B cell (primary cell): ENCODE measurements at regions not wholly inside any gene's neighbourhood (a gene's known extent, or its start where the extent isn't known, plus 50 kb on each side); places are given as distances from the start of the nearest gene placed in this dataset.

Source experiments
- ATAC-seq: fragments of 200-7000 bp; cut with Tn5 transposase; one replicate; pipeline ENCODE4 v1.10.0; 2021; ENCODE audit warnings: low read depth, mild to moderate bottlenecking, moderate number of reproducible peaks, moderate library complexity
- CTCF ChIA-PET: fragments of 350-600 bp; sonication (Branson Sonifier 250); formaldehyde crosslinking; loops from one replicate; lab custom pipeline; 2021; ENCODE audit warnings: antibody characterized with exemption, inconsistent platforms; lab: Charles Lee
- POLR2A ChIA-PET: fragments of 350-600 bp; sonication (Branson Sonifier 250); formaldehyde crosslinking; loops from one replicate; lab custom pipeline; 2021; ENCODE audit warnings: antibody characterized with exemption; lab: Charles Lee
- DNase-seq: peaks from one replicate; pipeline ENCODE4 v3.0.0; 2013
- H2AFZ ChIP-seq: 2 replicates; pipeline ENCODE4 v1.6.1; 2012; ENCODE audit warnings: mild to moderate bottlenecking, low read depth, low read length; ENCODE audit not compliant: insufficient read depth, poor library complexity, severe bottlenecking
- H3K27ac ChIP-seq, 2 donors: 1 replicate in 1 of 2; 2 replicates in 1 of 2; pipeline ENCODE4 v1.5.1; 2012 to 2013; ENCODE audit warnings: low read length in 2 of 2, mild to moderate bottlenecking in 2 of 2, moderate library complexity in 1 of 2
- H3K27me3 ChIP-seq, 4 experiments: fragments of 200-600 bp in 1 of 4; sonication (generic) in 1 of 4; replicated peaks in 1 of 4; 1 replicate in 2 of 4; 2 replicates in 2 of 4; pipeline versions ENCODE4 v1.6.1 to v1.7.0; 2013 to 2016; ENCODE audit warnings: low read length in 3 of 4, mild to moderate bottlenecking in 2 of 4, mixed read lengths in 1 of 4, moderate library complexity in 1 of 4; ENCODE audit not compliant: insufficient read depth in 4 of 4, control insufficient read depth in 3 of 4; ENCODE audit errors: control extremely low read depth in 1 of 4
- H3K36me3 ChIP-seq, 2 experiments: replicated peaks in 1 of 2; 1 replicate in 1 of 2; 2 replicates in 1 of 2; pipeline versions ENCODE4 v1.6.1 to v1.7.1; 2013; ENCODE audit warnings: low read length in 1 of 2; ENCODE audit not compliant: insufficient read depth in 2 of 2, control insufficient read depth in 1 of 2; ENCODE audit errors: control extremely low read depth in 1 of 2, extremely low read depth in 1 of 2
- H3K4me1 ChIP-seq, 2 donors: fragments of 200-600 bp in 1 of 2; sonication (generic) in 1 of 2; 1 replicate in 1 of 2; 2 replicates in 1 of 2; pipeline versions ENCODE4 v1.5.1 to v1.6.1; 2013 to 2017; ENCODE audit warnings: low read length in 2 of 2; ENCODE audit not compliant: control insufficient read depth in 2 of 2, insufficient read depth in 2 of 2
- H3K4me2 ChIP-seq: replicated peaks from 2 replicates; pipeline ENCODE3; 2012; ENCODE audit warnings: mild to moderate bottlenecking, low read depth, low read length; ENCODE audit not compliant: poor library complexity, severe bottlenecking
- H3K4me3 ChIP-seq, 5 experiments: fragments of 200-600 bp in 1 of 5; sonication (generic) in 1 of 5; 1 replicate in 3 of 5; 2 replicates in 2 of 5; pipeline versions ENCODE4 v1.5.1 to v1.7.0; 2011 to 2016; ENCODE audit warnings: low read length in 4 of 5, mild to moderate bottlenecking in 4 of 5, low read depth in 2 of 5, control low read depth in 1 of 5, moderate library complexity in 1 of 5; ENCODE audit not compliant: insufficient read depth in 1 of 5; ENCODE audit errors: control extremely low read depth in 1 of 5, extremely low read depth in 1 of 5
- H3K79me2 ChIP-seq: fragments of 200-600 bp; sonication (generic); one replicate; pipeline ENCODE4 v1.6.0; 2016; ENCODE audit warnings: low read length; ENCODE audit not compliant: control insufficient read depth, insufficient read depth
- H3K9ac ChIP-seq: fragments of 200-600 bp; sonication (generic); 2 replicates; pipeline ENCODE4 v1.6.1; 2017; ENCODE audit warnings: mild to moderate bottlenecking, low read length, moderate library complexity
- H3K9me3 ChIP-seq, 3 donors: one replicate each; pipeline versions ENCODE4 v1.6.1 to v1.7.1; 2013; ENCODE audit warnings: low read length in 2 of 3; ENCODE audit not compliant: control insufficient read depth in 2 of 3, insufficient read depth in 1 of 3; ENCODE audit errors: control extremely low read depth in 1 of 3
- H4K20me1 ChIP-seq: 2 replicates; pipeline ENCODE4 v1.6.0; 2012; ENCODE audit warnings: mild to moderate bottlenecking, low read length; ENCODE audit not compliant: insufficient read depth, control insufficient read depth, poor library complexity, severe bottlenecking
- H3K27ac Mint-ChIP-seq: one replicate; pipeline ENCODE4 v1.8.0; 2021; ENCODE audit warnings: mixed read lengths
- H3K27me3 Mint-ChIP-seq: one replicate; pipeline ENCODE4 v1.8.0; 2021; ENCODE audit warnings: mixed read lengths
- H3K4me1 Mint-ChIP-seq: one replicate; pipeline ENCODE4 v1.8.0; 2021; ENCODE audit warnings: mixed read lengths
- H3K4me3 Mint-ChIP-seq: one replicate; pipeline ENCODE4 v1.8.0; 2021; ENCODE audit warnings: mixed read lengths
- H3K9me3 Mint-ChIP-seq: one replicate; pipeline ENCODE4 v1.8.0; 2022; ENCODE audit warnings: mixed read lengths; ENCODE audit not compliant: insufficient read depth
- EZH2 ChIP-seq: IDR thresholded peaks from 2 replicates; pipeline ENCODE4 v1.6.1; 2012; ENCODE audit warnings: borderline replicate concordance, low read depth, mild to moderate bottlenecking, moderate library complexity, low read length; ENCODE audit not compliant: insufficient read depth, poor library complexity, severe bottlenecking
- WGBS: methylation state at CpG from one replicate; pipeline ENCODE4 v1.1.5; 2013; ENCODE audit warnings: missing lambda C conversion rate; ENCODE audit not compliant: insufficient coverage; 5-methylcytosine and 5-hydroxymethylcytosine counted together
- intact Hi-C: fragments of 100-400 bp; cut with micrococcal nuclease; formaldehyde crosslinking; loops from one replicate; pipeline ENCODE4 v1.10.0; 2022
- TF ChIP-seq, protein P1 (sequence below): fragments of 200-600 bp; IDR thresholded peaks from one replicate; pipeline ENCODE4 v1.8.0; 2022; ENCODE audit warnings: antibody characterized with exemption, mild to moderate bottlenecking

GRCh38 chr6:104251651-104252050 is 608.1 kb downstream of the HACE1 start:
- no peak overlapping the region for H3K4me3 ChIP-seq
- no peak overlapping the region for H3K9ac ChIP-seq
- no peaks in the 10 kb centered on the region for H4K20me1 ChIP-seq
- Mint-ChIP-seq H3K4me3 (no peak overlapping the region), H3K27me3 (no peaks in the 10 kb centered on the region), H3K9me3 (peaks cover 4% of the 10 kb centered on the region), H3K27ac (no peak overlapping the region), H3K4me1 (no peaks in the 10 kb centered on the region)
- H3K79me2 ChIP-seq, result no peaks in the 10 kb centered on the region
- peaks cover 0 to 6% (median 0%) of the 10 kb centered on the region in 3 donors for H3K9me3 ChIP-seq
- no peaks in the 10 kb centered on the region for H3K4me1 ChIP-seq
- no peak overlapping the region for H3K4me2 ChIP-seq
- no peaks in the 10 kb centered on the region for H3K36me3 ChIP-seq
- POLR2A ChIA-PET, result no interaction called here
- H2AFZ ChIP-seq, result no peak overlapping the region
- CTCF ChIA-PET, result no interaction called here
- WGBS, result 54% methylated on average over 2 of the region's 2 CpGs
- intact Hi-C loops, result no loop called here
- no peak for ATAC-seq
- H3K27me3 ChIP-seq, result no peaks in the 10 kb centered on the region
- no peak for TF ChIP-seq EZH2
- TF ChIP-seq, protein P1, sequence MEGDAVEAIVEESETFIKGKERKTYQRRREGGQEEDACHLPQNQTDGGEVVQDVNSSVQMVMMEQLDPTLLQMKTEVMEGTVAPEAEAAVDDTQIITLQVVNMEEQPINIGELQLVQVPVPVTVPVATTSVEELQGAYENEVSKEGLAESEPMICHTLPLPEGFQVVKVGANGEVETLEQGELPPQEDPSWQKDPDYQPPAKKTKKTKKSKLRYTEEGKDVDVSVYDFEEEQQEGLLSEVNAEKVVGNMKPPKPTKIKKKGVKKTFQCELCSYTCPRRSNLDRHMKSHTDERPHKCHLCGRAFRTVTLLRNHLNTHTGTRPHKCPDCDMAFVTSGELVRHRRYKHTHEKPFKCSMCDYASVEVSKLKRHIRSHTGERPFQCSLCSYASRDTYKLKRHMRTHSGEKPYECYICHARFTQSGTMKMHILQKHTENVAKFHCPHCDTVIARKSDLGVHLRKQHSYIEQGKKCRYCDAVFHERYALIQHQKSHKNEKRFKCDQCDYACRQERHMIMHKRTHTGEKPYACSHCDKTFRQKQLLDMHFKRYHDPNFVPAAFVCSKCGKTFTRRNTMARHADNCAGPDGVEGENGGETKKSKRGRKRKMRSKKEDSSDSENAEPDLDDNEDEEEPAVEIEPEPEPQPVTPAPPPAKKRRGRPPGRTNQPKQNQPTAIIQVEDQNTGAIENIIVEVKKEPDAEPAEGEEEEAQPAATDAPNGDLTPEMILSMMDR, result no peak
- H3K27ac ChIP-seq, result no peak overlapping the region
- no peak for DNase-seq

DNA sequence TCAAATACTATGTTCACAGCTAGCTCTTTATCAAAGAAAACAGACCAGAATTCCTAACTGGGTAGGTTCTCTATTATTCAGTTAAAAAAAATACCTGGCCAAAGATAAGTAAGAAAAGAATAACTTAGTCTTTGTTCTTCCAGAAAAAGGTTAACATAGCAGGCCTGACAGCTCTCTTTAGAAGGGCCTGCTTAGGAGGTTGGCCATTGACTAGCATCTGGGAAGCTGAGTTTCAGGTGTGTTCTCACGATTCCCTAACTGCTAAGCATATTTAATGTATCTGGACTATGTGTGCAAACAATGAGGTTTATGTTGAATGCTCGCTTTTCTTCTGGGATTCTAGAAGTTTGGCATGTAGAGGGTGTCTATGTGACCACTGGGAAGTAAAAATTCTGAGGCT is 618.9 kb downstream of the HACE1 start:
- Mint-ChIP-seq H3K27ac (no peak overlapping the region), H3K4me3 (no peak overlapping the region), H3K4me1 (no peaks in the 10 kb centered on the region), H3K9me3 (peaks cover 4% of the 10 kb centered on the region), H3K27me3 (no peaks in the 10 kb centered on the region)
- H3K79me2 ChIP-seq, result no peaks in the 10 kb centered on the region
- no peaks in the 10 kb centered on the region for H3K36me3 ChIP-seq
- H3K27me3 ChIP-seq, result no peaks in the 10 kb centered on the region
- intact Hi-C loops, result no loop called here
- no peak overlapping the region for H3K4me3 ChIP-seq
- no peak overlapping the region for H3K9ac ChIP-seq
- ChIA-PET POLR2A (no interaction called here), CTCF (no interaction called here)
- DNase-seq, result no peak
- no peak overlapping the region for H2AFZ ChIP-seq
- H3K4me2 ChIP-seq, result no peak overlapping the region
- H3K4me1 ChIP-seq, result no peaks in the 10 kb centered on the region
- no peaks in the 10 kb centered on the region for H3K9me3 ChIP-seq
- no CpG with 5 or more reads among the region's 2 CpGs for WGBS
- TF ChIP-seq, protein P1, result no peak
- TF ChIP-seq EZH2, result no peak
- H3K27ac ChIP-seq, result no peak overlapping the region
- H4K20me1 ChIP-seq, result no peaks in the 10 kb centered on the region
- ATAC-seq, result no peak
